ENCODE measurements at regions not wholly inside any gene's neighbourhood (a gene's known extent, or its start where the extent isn't known, plus 50 kb on each side); places are given as distances from the start of the nearest gene placed in this dataset.

DNA sequence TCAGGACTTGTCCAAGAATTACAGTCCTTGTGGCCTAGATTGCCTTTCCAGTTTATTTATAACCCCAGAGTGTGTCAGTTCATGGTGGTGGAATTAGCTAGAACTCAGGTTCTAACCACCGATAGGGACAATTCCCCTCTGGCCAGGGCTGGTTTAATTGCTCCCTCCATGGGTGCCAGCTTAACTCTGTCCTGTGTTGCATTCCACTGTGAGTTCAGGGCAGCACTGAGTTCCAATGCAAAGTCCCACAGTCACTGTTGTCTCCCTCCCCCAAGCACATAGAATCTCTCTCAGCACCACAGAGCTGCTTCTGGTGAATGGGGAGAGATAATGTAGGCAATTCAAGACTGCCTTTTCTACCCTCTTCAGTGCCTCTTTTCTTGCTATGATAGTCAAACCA, 82.5 kb upstream of the TNFRSF21 start:
- Histone ChIP-seq H3K79me2 (ENCODE audit: control insufficient read depth, low read length) (no peaks in the 10 kb centered on the region), H3K4me2 (ENCODE audit: low read length) (no peak overlapping the region), H3K27ac (ENCODE audit: low read depth, low read length) (no peak overlapping the region), H3K9me3 (ENCODE audit: control insufficient read depth, insufficient read depth, low read length) (no peaks in the 10 kb centered on the region), H3K4me3 (ENCODE audit: low read length) (no peak overlapping the region), H3K9me2 (replicated peaks; ENCODE audit: control insufficient read depth, low read length) (no peaks in the 10 kb centered on the region), H3K4me1 (ENCODE audit: control insufficient read depth, low read length) (no peaks in the 10 kb centered on the region), H3K27me3 (ENCODE audit: control insufficient read depth, low read length) (no peaks in the 10 kb centered on the region; the same call in 1 of the 2 replicates), H3K36me3 (ENCODE audit: control insufficient read depth, low read length) (no peaks in the 10 kb centered on the region), H3F3A (ENCODE audit: control insufficient read depth, insufficient read depth) (no peaks in the 10 kb centered on the region), H4K20me1 (ENCODE audit: control insufficient read depth, insufficient read depth, low read depth, low read length) (no peaks in the 10 kb centered on the region)
- TF ChIP-seq, protein P1, sequence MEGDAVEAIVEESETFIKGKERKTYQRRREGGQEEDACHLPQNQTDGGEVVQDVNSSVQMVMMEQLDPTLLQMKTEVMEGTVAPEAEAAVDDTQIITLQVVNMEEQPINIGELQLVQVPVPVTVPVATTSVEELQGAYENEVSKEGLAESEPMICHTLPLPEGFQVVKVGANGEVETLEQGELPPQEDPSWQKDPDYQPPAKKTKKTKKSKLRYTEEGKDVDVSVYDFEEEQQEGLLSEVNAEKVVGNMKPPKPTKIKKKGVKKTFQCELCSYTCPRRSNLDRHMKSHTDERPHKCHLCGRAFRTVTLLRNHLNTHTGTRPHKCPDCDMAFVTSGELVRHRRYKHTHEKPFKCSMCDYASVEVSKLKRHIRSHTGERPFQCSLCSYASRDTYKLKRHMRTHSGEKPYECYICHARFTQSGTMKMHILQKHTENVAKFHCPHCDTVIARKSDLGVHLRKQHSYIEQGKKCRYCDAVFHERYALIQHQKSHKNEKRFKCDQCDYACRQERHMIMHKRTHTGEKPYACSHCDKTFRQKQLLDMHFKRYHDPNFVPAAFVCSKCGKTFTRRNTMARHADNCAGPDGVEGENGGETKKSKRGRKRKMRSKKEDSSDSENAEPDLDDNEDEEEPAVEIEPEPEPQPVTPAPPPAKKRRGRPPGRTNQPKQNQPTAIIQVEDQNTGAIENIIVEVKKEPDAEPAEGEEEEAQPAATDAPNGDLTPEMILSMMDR (IDR thresholded peaks at IDR 0.05; ENCODE audit: low read depth, low read length, poor library complexity, severe bottlenecking): no peak
- TF ChIP-seq EZH2phosphoT487 (IDR thresholded peaks at IDR 0.05; ENCODE audit: borderline replicate concordance, low read length): no peak

GRCh38 chr6:47396401-47397069, 81.1 kb upstream of the CD2AP start:
- no peaks in the 10 kb centered on the region for H3K9me2 ChIP-seq (replicated peaks; ENCODE audit: control insufficient read depth, low read length)
- no peak overlapping the region for H3K4me2 ChIP-seq (ENCODE audit: low read length)
- no peak overlapping the region for H3K27ac ChIP-seq (ENCODE audit: low read depth, low read length)
- no peaks in the 10 kb centered on the region; the same call in none of the 2 replicates for H3K27me3 ChIP-seq (ENCODE audit: control insufficient read depth, low read length)
- TF ChIP-seq EZH2phosphoT487 (IDR thresholded peaks at IDR 0.05; ENCODE audit: borderline replicate concordance, low read length): no peak
- TF ChIP-seq, protein P1 (IDR thresholded peaks at IDR 0.05; ENCODE audit: low read depth, low read length, poor library complexity, severe bottlenecking): no peak
- H3K9me3 ChIP-seq (ENCODE audit: control insufficient read depth, insufficient read depth, low read length): no peaks in the 10 kb centered on the region
- H4K20me1 ChIP-seq (ENCODE audit: control insufficient read depth, insufficient read depth, low read depth, low read length): no peaks in the 10 kb centered on the region
- H3F3A ChIP-seq (ENCODE audit: control insufficient read depth, insufficient read depth): no peaks in the 10 kb centered on the region
- H3K79me2 ChIP-seq (ENCODE audit: control insufficient read depth, low read length): no peaks in the 10 kb centered on the region
- H3K36me3 ChIP-seq (ENCODE audit: control insufficient read depth, low read length): no peaks in the 10 kb centered on the region
- H3K4me3 ChIP-seq (ENCODE audit: low read length): no peak overlapping the region
- H3K4me1 ChIP-seq (ENCODE audit: control insufficient read depth, low read length): no peaks in the 10 kb centered on the region

DNA sequence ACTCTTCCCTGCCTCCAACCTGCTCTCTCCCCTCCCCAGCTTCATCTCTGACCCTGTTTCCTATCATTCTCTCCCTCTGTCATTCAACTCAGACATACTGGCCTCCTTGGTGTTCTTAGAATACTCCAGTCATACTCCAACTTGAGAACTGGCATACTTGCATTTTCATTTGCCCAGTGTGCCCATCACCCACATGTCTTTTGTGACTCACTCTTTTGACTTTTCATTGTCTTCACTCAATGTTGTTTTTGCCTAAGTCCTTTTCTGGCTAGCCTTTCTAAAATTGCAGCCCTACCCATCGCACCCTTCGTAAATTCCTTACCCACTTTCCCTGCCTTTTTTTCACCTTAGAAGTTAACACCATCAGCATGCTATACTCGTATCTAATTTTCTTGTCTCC, 77.0 kb upstream of the CD2AP start:
- Histone ChIP-seq H3K4me1 (ENCODE audit: control insufficient read depth, low read length) (no peaks in the 10 kb centered on the region), H3K9me3 (ENCODE audit: control insufficient read depth, insufficient read depth, low read length) (no peaks in the 10 kb centered on the region), H3K36me3 (ENCODE audit: control insufficient read depth, low read length) (no peaks in the 10 kb centered on the region), H3K4me3 (ENCODE audit: low read length) (no peak overlapping the region), H3K4me2 (ENCODE audit: low read length) (no peak overlapping the region), H3K27ac (ENCODE audit: low read depth, low read length) (no peak overlapping the region), H4K20me1 (ENCODE audit: control insufficient read depth, insufficient read depth, low read depth, low read length) (no peaks in the 10 kb centered on the region), H3F3A (ENCODE audit: control insufficient read depth, insufficient read depth) (no peaks in the 10 kb centered on the region), H3K79me2 (ENCODE audit: control insufficient read depth, low read length) (no peaks in the 10 kb centered on the region), H3K27me3 (ENCODE audit: control insufficient read depth, low read length) (no peaks in the 10 kb centered on the region; the same call in none of the 2 replicates), H3K9me2 (replicated peaks; ENCODE audit: control insufficient read depth, low read length) (no peaks in the 10 kb centered on the region)
- TF ChIP-seq EZH2phosphoT487 (IDR thresholded peaks at IDR 0.05; ENCODE audit: borderline replicate concordance, low read length): no peak
- TF ChIP-seq, protein P1 (IDR thresholded peaks at IDR 0.05; ENCODE audit: low read depth, low read length, poor library complexity, severe bottlenecking): no peak

All from DOHH2 (cell line).